ENCODE measurements at regions not wholly inside any gene's neighbourhood (a gene's known extent, or its start where the extent isn't known, plus 50 kb on each side); places are given as distances from the start of the nearest gene placed in this dataset.

DNA sequence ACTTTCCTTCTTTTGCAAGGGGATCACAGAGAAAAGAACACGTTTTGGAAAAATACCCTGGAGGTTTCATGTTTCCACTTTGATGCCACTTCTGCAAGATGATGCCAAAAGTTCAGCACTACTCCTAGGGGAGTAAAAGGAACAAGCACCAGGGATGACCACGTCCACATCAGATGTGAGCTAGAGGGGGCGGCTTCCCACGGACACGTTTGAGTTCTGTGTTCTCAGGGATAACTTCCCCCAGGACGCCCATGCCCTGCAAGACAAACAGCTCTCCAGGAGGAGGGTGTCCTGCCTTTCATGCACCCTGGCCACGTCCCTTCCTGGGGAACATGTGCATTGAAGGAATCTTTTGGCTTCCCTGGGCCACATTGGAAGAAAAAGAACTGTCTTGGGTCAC, 66.6 kb upstream of the TRIO start:
- no peak for TF ChIP-seq POLR2AphosphoS5 (IDR thresholded peaks at IDR 0.05)
- TF ChIP-seq, protein P1, sequence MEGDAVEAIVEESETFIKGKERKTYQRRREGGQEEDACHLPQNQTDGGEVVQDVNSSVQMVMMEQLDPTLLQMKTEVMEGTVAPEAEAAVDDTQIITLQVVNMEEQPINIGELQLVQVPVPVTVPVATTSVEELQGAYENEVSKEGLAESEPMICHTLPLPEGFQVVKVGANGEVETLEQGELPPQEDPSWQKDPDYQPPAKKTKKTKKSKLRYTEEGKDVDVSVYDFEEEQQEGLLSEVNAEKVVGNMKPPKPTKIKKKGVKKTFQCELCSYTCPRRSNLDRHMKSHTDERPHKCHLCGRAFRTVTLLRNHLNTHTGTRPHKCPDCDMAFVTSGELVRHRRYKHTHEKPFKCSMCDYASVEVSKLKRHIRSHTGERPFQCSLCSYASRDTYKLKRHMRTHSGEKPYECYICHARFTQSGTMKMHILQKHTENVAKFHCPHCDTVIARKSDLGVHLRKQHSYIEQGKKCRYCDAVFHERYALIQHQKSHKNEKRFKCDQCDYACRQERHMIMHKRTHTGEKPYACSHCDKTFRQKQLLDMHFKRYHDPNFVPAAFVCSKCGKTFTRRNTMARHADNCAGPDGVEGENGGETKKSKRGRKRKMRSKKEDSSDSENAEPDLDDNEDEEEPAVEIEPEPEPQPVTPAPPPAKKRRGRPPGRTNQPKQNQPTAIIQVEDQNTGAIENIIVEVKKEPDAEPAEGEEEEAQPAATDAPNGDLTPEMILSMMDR (IDR thresholded peaks at IDR 0.05): no peak
